Spleen (tissue), 7 donors: ENCODE measurements at regions not wholly inside any gene's neighbourhood (a gene's known extent, or its start where the extent isn't known, plus 50 kb on each side); places are given as distances from the start of the nearest gene placed in this dataset.
"Not testable (repeated sequence)": the region's sequence is repeated elsewhere in the genome, so short reads cannot be mapped to it uniquely, and the experiment has no call there.

Experiments
- POLR2A ChIP-seq, 3 donors: fragments of 450-650 bp; IDR thresholded peaks; one replicate each; pipeline ENCODE4 v1.5.1; 2017; ENCODE audit warnings: antibody characterized with exemption in 3 of 3, mild to moderate bottlenecking in 1 of 3
- POLR2AphosphoS5 ChIP-seq, 3 donors: sonication (generic); formaldehyde crosslinking; IDR thresholded peaks; one replicate each; pipeline ENCODE4 v1.5.1; 2017; ENCODE audit warnings: antibody characterized with exemption in 3 of 3
- TF ChIP-seq, protein P1 (sequence below), 11 experiments: fragments of 200-600 bp in 7 of 11; fragments of 450-650 bp in 4 of 11; sonication (generic) in 4 of 11; IDR thresholded peaks in 8 of 11; conservative IDR thresholded peaks in 3 of 11; 1 replicate in 7 of 11; 2 replicates in 4 of 11; pipeline versions ENCODE4 v1.4.0 to v1.8.0; 2016 to 2021; ENCODE audit warnings: antibody characterized with exemption in 11 of 11, inconsistent platforms in 4 of 11, mild to moderate bottlenecking in 1 of 11
- donor health status: DM: no; HTN: no; CAD: no; lungs with moderate emphysema.
- donor health status: DM: no; HTN: no; CAD: no.
- donor health status: DM: no; HTN: no; CAD: no.

DNA sequence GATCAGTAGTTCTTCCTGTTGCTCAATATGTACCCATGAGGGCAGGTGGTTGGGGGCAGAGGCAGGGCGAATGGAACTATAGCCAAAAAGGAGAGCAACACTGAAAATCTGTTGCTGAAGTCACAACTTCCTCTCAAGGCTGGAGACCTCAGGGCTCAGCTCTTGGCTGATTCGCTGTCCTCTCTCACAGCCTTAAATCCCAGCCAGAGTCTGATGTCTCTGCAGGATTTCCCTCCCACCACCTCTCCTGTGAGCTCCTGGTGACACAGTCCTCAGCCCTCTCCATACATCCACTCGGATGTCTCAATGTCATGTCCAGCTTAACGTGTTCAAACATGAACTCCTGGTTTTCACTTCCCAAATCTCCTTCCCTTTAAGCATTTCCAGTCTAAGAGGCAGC, 218.7 kb upstream of the FAM240B start:
- TF ChIP-seq, protein P1, sequence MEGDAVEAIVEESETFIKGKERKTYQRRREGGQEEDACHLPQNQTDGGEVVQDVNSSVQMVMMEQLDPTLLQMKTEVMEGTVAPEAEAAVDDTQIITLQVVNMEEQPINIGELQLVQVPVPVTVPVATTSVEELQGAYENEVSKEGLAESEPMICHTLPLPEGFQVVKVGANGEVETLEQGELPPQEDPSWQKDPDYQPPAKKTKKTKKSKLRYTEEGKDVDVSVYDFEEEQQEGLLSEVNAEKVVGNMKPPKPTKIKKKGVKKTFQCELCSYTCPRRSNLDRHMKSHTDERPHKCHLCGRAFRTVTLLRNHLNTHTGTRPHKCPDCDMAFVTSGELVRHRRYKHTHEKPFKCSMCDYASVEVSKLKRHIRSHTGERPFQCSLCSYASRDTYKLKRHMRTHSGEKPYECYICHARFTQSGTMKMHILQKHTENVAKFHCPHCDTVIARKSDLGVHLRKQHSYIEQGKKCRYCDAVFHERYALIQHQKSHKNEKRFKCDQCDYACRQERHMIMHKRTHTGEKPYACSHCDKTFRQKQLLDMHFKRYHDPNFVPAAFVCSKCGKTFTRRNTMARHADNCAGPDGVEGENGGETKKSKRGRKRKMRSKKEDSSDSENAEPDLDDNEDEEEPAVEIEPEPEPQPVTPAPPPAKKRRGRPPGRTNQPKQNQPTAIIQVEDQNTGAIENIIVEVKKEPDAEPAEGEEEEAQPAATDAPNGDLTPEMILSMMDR (IDR thresholded peaks at IDR 0.05 in 8 of 11, conservative IDR thresholded peaks at IDR 0.05 in 3 of 11): not testable (repeated sequence)
- TF ChIP-seq POLR2A, POLR2AphosphoS5 (IDR thresholded peaks at IDR 0.05): not testable (repeated sequence)
